ENCODE measurements at regions not wholly inside any gene's neighbourhood (a gene's known extent, or its start where the extent isn't known, plus 50 kb on each side); places are given as distances from the start of the nearest gene placed in this dataset.

DNA sequence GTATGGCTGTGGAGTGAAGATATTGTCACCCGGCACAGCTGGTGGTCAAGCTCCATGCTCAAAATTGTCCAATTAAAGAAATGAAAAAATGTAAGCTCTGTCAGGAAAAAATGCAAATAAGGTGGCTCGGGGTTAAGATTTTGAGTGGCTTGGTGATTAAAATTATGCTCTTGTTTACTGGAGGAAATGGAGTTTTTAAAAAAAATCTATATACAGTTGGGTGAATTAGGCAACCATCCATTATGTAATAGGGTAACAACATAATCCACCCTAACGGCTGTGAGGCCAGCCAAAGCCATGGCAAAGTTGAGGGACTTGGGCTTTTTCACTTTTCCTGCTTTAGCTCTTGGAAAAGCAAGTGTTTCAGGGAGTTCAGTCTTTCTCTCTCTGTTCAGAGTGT lies 260.8 kb upstream of the HABP2 start:
- no peak for DNase-seq

DNA sequence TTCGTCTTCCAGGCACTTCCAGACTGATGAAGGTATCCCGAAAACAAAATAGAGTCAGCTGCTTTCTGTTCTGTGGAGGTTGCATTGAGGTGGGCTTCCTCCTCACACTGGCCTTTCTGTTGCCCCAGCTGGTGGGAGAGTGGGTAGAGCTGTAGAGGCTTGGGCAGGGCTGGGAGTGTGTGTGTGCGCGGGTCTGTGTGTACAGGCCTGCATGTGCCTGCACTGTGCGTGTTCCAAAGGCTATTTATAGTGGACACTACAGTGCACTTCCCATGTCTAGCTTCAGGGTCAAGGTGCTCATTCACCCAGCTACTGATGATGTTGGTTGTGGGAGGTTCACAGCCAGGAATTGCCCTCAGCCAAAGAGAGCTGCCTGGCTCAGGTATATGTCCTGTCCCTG lies 260.1 kb upstream of the HABP2 start:
- no peak for DNase-seq

DNA sequence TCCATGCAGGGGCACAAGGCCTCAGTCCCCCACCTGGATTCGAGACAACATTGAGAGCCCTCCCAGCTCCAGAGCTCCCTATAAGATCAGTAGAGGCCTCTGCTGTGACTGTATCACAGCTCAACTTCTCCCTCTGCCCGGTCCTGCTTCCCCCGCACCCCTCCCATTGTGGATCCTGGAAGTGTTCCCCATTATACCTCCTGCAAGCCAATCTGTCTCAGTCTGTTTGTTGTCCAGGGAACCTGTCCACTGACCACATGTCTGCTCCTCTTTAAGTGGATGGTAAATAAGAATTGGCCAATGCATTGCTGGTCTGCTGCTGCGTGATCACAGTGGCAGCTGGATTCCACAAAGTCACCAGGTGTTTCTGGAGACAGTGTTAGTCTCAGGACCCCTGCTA lies 259.7 kb upstream of the HABP2 start:
- DNase-seq: no peak

DNA sequence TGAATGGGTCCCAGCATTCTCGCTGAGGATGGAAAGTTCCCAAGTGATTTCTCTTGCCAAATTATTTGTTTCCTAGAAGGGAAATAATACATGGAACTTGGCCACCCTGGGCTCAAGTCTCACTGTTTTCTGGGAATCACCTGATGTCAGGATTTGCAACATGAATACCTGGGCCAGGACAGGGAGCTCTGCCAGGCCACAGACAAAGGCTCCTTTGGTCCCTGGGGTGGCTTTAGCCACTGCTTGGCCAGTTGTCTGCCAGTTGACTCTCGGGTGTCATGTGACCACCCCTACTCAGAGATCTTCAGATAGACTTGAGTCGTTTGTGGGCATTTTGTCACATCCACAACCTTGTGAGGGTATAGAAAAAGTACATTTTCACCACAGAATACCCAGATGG lies 258.0 kb upstream of the HABP2 start:
- DNase-seq: no peak

DNA sequence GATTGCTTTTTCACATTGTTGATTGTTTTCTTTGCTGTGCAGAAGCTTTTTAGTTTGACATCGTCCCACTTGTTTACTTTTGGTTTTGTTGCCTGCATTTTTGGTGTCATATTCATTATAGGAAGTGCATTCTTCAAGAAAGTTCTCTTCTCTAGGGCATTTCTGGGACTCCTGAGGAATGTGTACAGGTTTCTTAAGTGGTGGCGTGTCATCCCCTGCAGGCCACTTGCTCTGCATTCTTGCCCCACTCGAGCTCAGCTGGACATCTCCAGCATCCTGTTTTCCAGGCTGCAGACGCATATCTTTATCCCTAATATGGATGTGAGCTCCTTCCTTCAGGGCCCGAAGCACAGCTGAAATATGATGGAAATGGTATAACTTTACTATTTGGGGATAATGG lies 255.6 kb upstream of the HABP2 start:
- peak; percentile 95 for DNase-seq

DNA sequence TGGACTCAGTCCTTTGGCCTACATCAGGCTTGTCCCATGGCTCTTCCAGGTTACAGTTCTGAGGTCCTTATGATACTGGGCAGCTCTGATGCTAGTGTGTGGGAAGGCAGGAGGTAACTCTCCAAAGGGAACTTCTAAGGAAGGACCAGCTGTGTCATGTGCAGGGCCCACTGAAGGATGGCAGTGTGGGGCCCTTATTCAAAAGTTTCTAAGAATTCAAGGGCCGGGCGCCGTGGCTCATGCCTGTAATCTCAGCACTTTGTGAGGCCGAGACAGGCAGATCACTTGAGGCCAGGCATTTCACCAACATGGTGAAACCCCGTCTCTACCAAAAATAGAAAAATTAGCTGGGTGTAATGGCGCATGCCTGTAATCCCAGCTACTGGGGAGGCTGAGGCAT lies 254.2 kb upstream of the HABP2 start:
- no peak for DNase-seq

GRCh38 chr10:113300201-113300600 lies 252.7 kb upstream of the HABP2 start:
- DNase-seq: no peak

DNA sequence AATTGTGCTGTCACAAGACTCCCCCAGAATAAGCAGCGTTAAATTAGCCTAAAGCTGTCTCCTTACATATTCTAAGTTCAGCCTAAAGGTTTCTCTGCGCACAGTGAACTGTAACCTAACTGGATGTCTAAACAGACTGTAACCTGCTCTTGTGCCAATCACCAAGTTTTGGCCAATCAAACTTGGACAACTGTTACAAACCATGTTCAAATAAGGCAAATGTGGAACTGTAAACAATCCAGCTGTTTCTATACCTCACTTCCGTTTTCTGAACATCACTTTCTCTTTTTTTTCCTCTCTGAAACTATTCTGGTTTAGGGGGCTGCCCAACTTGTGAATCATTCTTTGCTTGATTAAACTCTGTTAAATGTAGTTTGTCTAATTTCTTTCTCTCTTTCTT lies 252.2 kb upstream of the HABP2 start:
- DNase-seq: no peak

GRCh38 chr10:113301342-113301984 lies 251.4 kb upstream of the HABP2 start:
- no peak for DNase-seq

GRCh38 chr10:113302062-113302461 lies 250.8 kb upstream of the HABP2 start:
- DNase-seq: no peak

- no peak for DNase-seq
Measured at GRCh38 chr10:113303544-113304146, 249.2 kb upstream of the HABP2 start.

DNA sequence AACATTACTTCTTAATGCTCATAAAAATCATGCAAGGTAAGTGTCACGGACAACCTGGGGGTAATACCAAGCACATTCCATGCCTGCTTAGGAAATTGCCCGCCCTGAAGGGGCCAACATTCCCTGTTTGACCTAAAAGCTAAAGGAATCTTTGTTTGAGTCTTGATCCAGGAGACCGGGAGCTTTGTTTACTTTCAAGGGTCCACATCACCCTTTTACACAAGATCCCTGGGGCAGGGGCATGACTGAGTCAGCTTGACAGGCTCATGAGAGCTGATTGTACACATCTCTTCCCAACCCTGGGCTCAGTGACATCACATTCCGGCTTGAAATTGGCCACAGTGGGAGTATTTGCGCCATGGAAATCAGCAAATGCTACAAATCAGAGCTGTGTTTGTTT lies 248.1 kb upstream of the HABP2 start:
- no peak for DNase-seq

DNA sequence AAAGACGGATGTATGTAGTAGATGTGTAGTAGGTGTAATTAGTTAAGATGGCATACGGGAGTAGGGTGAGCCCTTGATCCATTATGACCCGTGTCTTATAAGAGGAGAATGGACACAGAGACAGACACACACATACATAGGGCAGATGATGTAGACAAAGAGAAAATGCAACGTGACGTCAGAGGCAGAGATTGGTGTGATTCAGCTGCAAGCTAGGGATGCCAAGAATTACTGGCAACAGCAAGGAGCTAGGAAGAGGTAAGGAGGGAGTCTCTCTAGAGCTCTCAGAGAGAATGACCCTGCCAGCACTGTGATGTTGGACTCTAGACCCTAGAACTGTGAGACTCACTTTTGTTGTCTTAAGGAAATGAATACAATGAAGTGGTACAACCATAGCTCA lies 247.0 kb upstream of the HABP2 start:
- DNase-seq: peak; percentile 59

GRCh38 chr10:113309791-113310190 lies 243.1 kb upstream of the HABP2 start:
- no peak for DNase-seq

DNA sequence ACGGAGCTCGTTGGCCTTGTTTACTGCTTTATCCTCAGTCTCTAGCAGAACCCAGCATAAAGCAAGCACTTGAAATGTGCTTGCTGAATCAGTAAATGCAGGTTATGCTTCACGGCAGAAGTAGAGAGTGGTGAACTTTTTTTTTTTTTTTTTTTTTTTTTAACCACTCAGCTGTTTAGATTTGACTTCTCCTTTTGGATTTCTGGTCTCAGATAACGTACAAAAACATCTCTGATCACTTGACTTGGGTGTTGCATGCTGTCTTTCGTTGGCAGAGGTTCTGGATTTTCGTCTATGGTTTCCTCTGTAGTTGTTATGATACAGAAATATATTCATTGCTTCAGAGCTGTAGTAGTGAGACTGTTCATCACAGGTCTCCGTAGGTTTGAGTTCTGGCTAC lies 242.5 kb upstream of the HABP2 start:
- DNase-seq: no peak

DNA sequence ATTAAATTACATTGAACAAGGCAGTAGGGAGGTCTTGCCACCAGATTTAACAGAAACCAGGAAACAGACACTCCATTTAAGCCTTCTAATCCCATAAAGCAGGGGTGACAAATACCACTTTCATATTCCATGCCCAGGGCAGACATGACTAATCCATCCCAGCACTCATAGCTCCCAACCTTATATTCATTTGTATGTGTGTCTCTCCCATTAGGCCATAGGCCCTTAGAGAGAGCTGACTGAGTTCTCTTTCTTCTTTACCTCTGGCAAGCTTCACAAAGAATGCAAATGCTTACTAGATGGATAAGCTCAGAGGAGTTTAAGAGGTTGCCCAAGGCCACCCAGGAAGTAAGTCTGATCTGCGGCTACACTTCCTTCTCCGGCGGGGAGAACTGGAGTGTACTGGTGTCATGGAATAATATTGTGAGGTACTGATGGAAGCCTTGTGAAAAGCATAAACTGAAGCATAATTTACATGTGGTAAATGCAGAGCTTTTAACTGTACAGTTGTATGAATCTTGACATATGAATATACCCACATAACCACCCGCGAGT lies 239.7 kb upstream of the HABP2 start:
- no peak for DNase-seq

DNA sequence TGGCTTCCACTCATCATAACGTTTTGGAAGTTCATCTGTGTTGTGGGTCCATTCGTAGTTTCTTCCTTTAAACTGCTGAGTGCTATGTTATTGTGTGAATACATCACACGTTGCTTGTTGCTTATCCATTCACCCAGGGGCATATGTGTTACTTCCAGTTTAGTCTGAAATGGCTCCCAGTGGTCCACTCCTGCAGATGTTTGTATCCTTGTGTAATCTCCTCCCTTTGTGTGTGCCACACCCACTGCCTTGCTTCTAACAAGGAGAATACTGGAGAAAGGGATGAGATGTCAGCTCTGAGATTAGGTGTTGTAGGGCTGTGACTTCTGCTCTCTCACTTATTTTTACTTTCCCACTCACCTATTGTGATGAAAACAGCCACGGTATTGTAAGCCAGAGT lies 239.1 kb upstream of the HABP2 start:
- DNase-seq: no peak

- DNase-seq: no peak
Measured at GRCh38 chr10:113316506-113316905, 236.3 kb upstream of the HABP2 start.

DNA sequence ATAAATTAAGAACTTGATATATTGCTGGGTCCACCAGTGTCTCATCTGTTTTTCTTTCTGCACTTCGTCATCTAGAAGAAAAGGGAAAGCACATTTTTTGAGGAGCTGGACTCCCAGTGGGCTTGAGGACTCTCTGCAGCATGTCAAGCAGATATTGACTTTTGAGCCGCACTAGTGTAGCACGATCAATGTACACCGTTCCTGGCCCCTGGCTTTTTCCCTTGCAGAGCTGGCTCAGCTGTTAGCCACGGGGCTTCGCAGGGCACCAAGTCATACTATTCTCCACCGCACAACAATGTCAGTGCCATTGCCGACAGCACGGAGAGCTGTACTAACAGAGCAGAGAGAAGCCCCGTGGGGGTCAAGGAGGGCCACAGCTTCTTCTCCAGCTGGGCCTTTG lies 235.4 kb upstream of the HABP2 start:
- DNase-seq: no peak

DNA sequence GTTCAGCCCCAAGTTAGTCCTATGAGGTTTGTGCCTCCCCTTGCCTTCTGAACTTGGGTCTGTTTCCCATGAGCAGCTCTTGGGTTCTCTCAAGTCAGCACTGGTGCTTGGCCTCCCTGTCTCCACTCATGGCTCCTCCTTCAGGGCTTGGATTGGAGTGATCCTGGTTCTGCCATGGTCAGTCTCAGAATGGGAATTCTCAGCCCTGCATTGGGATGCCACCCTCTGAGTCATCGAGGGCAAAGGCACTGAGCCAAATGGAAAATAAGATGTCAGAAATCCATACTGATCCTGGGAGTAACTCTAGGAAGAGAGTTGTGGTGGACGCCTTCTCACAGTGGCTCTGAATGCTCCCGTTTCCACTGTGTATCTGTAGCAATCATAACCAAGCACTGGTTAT lies 233.4 kb upstream of the HABP2 start:
- DNase-seq: peak; percentile 48

- no peak for DNase-seq
Measured at GRCh38 chr10:113320211-113320610, 232.6 kb upstream of the HABP2 start.

- DNase-seq: no peak
Measured at GRCh38 chr10:113320987-113321386, 231.9 kb upstream of the HABP2 start.

DNA sequence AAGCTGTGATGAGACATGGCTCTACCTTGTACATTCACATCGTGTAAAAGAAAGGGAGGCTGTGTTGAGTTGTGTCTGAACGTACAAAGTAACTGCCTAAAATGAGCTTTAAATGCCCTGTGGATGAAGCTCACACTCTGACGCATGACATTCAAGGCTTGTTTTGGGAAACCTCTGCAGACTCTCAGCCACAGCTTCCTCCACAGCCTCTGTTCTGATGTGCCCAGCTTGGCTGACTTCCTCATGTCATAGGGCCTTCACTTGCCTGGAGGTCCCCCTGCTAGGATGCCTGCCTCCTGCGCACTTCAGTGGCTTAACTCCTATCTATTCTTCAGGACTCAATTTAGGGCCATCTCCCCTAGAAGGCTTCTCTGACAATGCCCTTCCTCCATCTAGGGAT lies 230.0 kb upstream of the HABP2 start:
- no peak for DNase-seq

DNA sequence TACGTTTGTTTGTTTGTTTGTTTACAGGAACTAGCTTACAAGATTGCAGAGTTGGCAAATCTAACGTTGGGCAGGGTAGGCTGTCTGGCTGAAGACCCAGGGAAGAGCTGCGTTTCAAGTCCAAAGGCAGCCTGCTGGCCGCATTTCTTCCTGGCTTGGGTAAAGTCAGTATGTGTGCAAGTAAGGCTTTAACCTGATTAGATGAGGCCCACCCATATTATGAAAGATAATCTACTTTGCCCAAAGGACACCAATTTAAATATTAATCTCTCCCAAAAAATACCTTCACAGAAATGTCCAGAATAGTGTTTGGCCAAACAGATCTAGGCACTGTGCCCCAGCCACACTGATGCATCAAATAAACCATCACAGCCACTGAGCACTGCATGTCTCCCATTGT lies 228.9 kb upstream of the HABP2 start:
- DNase-seq: no peak

Measured in fibroblast of skin of back (primary cell).